GM21723 (cell line): ENCODE measurements at regions not wholly inside any gene's neighbourhood (a gene's known extent, or its start where the extent isn't known, plus 50 kb on each side); places are given as distances from the start of the nearest gene placed in this dataset.

Experiments
- ATAC-seq: cut with Tn5 transposase; IDR thresholded peaks from one replicate; pipeline ENCODE4 v1.9.1; 2021; ENCODE audit warnings: mild to moderate bottlenecking, moderate library complexity; ENCODE audit not compliant: unreplicated experiment

DNA sequence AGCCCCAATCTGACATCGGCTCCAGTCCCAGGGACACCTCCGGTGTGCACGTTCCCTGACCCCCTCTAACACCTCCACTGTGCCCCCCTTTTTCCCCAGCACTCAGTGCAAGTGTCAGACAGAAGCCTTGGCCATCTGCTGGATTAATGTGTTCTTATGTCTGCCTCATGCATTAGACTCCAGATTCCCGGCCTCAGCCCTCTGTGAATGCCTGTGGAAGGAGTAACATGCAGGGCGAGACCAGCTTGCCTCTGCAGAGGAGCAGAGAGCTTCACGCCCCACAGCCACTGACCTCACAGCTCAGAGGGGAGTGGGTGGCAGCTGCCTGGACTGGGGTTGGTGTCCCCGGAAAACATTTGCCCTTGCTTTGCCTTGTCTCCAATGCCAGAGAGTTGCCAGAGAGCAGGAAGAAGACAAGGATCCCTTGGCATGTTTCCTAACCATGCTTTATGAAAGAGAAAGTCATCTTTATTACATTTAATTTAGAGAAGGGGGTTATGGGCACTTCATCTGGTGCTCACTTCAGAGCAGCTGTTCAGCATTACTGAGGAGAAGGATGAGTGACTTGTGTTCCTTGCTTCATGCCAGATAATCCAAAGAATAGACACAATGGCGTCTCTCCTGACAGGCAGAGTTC is 91.6 kb upstream of the CXCL12 start:
- ATAC-seq: no peak

- ATAC-seq: no peak
Measured at GRCh38 chr10:44477046-44477425, 92.1 kb upstream of the CXCL12 start.

DNA sequence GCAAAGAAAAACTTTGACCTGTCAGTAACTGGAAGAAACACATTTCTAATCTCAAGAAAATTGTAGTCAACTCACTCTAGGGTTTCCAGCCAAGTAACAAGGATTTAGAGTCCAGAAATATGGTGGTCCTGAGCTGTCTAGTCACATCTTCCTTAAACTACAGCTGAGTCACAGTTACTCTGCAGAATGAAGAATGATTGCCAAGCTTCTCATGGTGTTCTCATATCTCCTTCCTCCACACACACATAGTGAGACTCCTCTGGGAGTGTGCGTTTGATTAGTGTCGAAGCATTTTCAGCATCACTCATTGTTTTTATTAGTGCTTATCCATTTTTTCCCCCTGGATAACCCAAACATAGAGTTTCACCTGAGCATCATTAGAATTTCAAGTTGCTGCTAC is 93.1 kb upstream of the CXCL12 start:
- no peak for ATAC-seq

DNA sequence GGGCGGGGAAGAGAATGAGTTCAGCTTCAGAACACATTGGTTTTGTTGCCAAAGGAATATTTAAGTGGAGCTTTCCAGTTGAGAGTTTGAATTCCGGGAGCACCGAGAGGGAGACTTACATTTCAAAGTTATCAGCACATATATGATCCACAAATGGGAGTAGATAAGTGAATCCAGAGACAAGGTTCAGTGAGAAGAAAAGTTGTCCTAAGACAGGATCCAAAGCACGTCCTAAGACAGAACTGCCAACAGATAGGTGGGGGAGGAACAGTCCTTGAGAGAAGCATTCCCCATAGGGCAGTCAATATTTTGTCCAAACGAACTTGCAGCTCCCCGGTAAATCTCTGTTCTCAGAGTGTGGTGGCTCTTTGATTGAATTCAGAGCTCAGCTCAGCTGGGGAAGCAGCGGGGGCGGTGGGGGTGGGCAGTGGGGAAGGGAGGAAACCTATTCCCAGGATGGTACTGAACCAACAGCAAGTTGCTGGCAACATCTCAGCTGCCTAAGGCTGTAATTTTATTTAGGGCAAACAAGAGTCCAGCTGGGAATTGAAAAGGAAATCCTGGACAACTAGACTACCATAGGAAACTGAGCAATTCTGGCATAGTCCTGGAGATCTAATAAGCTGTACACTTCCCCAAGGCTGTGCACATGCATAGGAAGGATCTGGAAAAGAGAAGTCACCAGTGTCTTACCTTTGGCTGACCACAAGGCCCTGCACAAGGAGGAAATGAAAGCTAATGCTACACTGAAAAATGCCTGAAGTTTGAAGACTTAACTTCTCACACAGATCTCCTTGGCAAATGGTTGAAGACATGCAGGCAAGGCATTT is 94.2 kb upstream of the CXCL12 start:
- no peak for ATAC-seq

GRCh38 chr10:44492678-44493077 is 107.8 kb upstream of the CXCL12 start:
- ATAC-seq: no peak

GRCh38 chr10:44498222-44498621 is 113.3 kb upstream of the CXCL12 start:
- ATAC-seq: no peak

DNA sequence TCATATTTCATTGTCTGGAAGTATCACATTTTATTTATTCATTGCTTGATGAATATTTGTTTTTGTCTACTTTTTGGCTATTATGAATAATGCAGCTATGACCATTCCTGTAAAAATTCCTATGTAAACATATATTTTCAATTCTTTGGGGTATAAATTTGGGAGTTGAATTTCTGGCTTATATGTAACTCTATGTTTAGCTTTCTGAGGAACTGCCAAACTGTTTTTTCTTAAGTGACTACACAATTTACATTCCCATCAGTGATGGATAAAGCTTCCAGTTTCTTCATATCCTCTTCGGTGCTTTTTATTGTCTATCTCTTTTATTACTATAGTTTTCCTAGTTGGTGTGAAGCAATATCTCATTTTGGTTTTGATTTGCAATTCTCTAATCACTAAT is 115.6 kb upstream of the CXCL12 start:
- no peak for ATAC-seq

DNA sequence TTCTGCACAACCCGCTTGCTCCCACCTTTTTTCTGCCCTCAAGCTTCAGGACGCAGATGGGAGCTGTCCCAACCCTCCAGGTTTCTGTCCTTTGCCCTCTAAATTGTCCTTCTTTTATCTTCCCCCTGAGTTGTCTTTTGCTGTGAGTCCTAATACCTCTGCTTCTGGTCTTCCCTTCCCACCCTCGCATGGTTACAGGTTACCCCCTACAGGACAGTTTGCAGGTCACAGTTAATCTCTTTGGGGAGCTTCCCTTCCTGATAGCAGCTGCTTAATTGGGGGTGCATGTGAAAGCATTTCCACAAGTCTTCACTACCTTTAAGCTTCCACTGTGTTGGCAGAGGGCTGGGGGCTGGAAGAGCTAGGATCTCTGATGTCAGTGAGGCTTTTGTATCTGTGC is 121.5 kb upstream of the CXCL12 start:
- ATAC-seq: no peak

- ATAC-seq: no peak
Measured at GRCh38 chr10:44510379-44511115, 125.7 kb upstream of the CXCL12 start.

DNA sequence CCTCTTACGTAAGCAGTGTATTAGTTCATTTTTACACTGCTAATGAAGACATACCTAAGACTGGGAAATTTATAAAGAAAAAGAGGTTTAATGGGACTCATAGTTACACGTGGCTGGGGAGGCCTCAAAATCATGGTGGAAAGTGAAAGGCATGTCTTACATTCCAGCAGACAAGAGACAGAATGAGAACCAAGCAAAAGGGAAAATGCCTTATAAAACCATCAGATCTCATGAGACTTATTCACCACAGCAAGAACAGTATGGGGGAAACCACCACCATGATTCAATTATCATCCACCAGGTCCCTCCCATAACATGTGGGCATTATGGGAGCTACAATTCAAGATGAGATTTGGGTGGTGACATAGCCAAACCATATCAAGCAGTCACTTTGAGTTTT is 126.3 kb upstream of the CXCL12 start:
- no peak for ATAC-seq

DNA sequence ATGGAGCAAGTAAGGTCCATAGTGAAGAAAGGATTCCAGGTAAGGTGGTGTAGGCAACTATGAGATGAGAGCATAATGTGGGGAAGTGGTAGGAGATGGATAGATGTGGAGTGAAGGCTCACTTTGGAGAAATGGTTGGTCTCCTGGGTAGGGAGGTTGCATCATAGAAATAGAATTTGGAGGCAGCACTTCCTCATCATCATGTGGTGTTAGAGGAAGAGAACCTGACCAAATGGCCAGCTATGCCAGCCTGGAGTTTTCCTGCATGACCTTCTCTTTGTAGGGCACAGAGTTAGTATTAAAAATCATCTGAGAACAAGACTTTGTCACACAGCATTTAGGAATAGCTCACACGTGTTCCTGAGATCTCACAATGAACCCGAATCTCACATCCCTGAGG is 126.7 kb upstream of the CXCL12 start:
- no peak for ATAC-seq

- ATAC-seq: no peak
Measured at GRCh38 chr10:44512431-44513022, 127.6 kb upstream of the CXCL12 start.

- ATAC-seq: no peak
Measured at GRCh38 chr10:44513591-44513990, 128.7 kb upstream of the CXCL12 start.

DNA sequence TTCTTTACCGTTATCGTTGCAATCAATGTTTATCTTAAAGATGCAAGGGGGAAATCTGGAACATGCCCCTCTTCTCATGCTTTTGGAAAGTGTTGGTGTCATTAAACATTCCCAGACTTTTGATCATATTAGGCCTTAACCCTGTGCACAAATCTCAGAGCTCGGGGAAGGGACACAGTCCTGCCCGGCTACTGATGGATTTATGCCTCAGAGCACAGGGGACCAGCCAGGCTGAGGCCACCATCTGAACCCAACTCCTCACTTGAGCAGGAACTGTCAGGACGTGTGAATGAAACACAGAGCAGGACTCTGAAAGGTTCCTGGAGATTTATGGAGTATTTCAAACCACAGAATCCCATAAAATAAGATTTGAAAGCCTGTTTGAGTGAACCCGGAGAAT is 132.0 kb upstream of the CXCL12 start:
- no peak for ATAC-seq

DNA sequence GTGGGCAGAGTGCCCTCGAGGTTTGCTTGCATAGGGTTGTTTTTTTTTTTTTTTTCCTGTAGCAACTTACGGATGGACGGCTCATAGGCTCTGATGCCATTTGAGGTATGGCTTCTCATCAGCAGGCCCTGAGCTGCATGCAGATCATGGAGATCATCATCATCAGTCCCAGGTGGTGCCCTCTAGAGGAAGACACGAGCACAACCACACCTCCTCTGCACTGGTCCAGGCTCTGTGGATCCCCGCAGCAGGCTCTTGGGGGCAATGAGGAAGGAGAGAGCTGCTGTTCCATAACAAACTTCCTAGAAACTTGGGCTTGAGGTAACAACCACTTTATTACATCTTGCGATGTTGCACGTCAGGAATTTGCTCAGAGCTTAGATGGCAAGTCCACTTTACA is 132.7 kb upstream of the CXCL12 start:
- ATAC-seq: no peak

- no peak for ATAC-seq
Measured at GRCh38 chr10:44519361-44519760, 134.5 kb upstream of the CXCL12 start.

GRCh38 chr10:44520651-44521050 is 135.8 kb upstream of the CXCL12 start:
- no peak for ATAC-seq

GRCh38 chr10:44539178-44539577 is 154.3 kb upstream of the CXCL12 start:
- ATAC-seq: no peak

- ATAC-seq: no peak
Measured at GRCh38 chr10:44552726-44553125, 167.8 kb upstream of the CXCL12 start.

- no peak for ATAC-seq
Measured at GRCh38 chr10:44557596-44558191, 172.8 kb upstream of the CXCL12 start.

- ATAC-seq: no peak
Measured at GRCh38 chr10:44558521-44558920, 173.6 kb upstream of the CXCL12 start.
